Endodermal cell (in vitro differentiated cells): ENCODE measurements at regions not wholly inside any gene's neighbourhood (a gene's known extent, or its start where the extent isn't known, plus 50 kb on each side); places are given as distances from the start of the nearest gene placed in this dataset.
"Not testable (repeated sequence)": the region's sequence is repeated elsewhere in the genome, so short reads cannot be mapped to it uniquely, and the experiment has no call there.

Experiments used
- DNase-seq: peaks from one replicate; pipeline ENCODE4 v3.0.0-alpha.2; 2017
- H3K27ac ChIP-seq: 2 replicates; pipeline ENCODE4 v1.5.1; 2013; ENCODE audit warnings: mild to moderate bottlenecking, low read depth, low read length, moderate library complexity
- H3K27me3 ChIP-seq: 2 replicates; pipeline ENCODE4 v1.6.1; 2013; ENCODE audit warnings: mild to moderate bottlenecking, low read length, moderate library complexity; ENCODE audit not compliant: insufficient read depth, control insufficient read depth, poor library complexity, severe bottlenecking
- H3K36me3 ChIP-seq: 2 replicates; pipeline ENCODE4 v1.7.0; 2013; ENCODE audit warnings: mild to moderate bottlenecking, low read length, moderate library complexity; ENCODE audit not compliant: control insufficient read depth, insufficient read depth
- H3K4me1 ChIP-seq: one replicate; pipeline ENCODE4 v1.7.0; 2013; ENCODE audit warnings: low read length; ENCODE audit not compliant: control insufficient read depth, insufficient read depth
- H3K4me3 ChIP-seq: 2 replicates; pipeline ENCODE4 v1.5.1; 2013; ENCODE audit warnings: mild to moderate bottlenecking, low read length, moderate library complexity
- H3K9ac ChIP-seq: 2 replicates; pipeline ENCODE4 v1.6.1; 2013; ENCODE audit warnings: mild to moderate bottlenecking, low read length, moderate library complexity; ENCODE audit not compliant: poor library complexity, severe bottlenecking; ENCODE audit errors: extremely low read depth
- H3K9me3 ChIP-seq: 2 replicates; pipeline ENCODE4 v1.6.1; 2013; ENCODE audit warnings: mild to moderate bottlenecking, low read length, moderate library complexity; ENCODE audit not compliant: control insufficient read depth
- H3K27ac Mint-ChIP-seq: 2 replicates; pipeline ENCODE4 v1.8.0; 2020; ENCODE audit warnings: mixed read lengths
- H3K27me3 Mint-ChIP-seq: 2 replicates; pipeline ENCODE4 v1.8.0; 2021; ENCODE audit warnings: mild to moderate bottlenecking, mixed read lengths; ENCODE audit not compliant: insufficient read depth
- H3K36me3 Mint-ChIP-seq: 2 replicates; pipeline ENCODE4 v1.8.0; 2020; ENCODE audit warnings: low read depth, mixed read lengths
- H3K4me1 Mint-ChIP-seq: 2 replicates; pipeline ENCODE4 v1.8.0; 2020; ENCODE audit warnings: mixed read lengths
- H3K4me3 Mint-ChIP-seq: 2 replicates; pipeline ENCODE4 v1.8.0; 2020; ENCODE audit warnings: mild to moderate bottlenecking, moderate library complexity, mixed read lengths
- H3K9me3 Mint-ChIP-seq: 2 replicates; pipeline ENCODE4 v1.8.0; 2020; ENCODE audit warnings: mild to moderate bottlenecking, mixed read lengths
- CTCF ChIP-seq: fragments of 200-600 bp; sonication (generic); conservative IDR thresholded peaks from 2 replicates; pipeline ENCODE4 v1.5.0; 2021; ENCODE audit warnings: antibody characterized with exemption, mild to moderate bottlenecking
- WGBS, 2 experiments: methylation state at CpG; one replicate each; pipeline versions ENCODE4 v1.1.5 to v1.1.7; 2013; ENCODE audit warnings: missing lambda C conversion rate in 2 of 2, mixed read lengths in 1 of 2; ENCODE audit not compliant: insufficient coverage in 1 of 2, insufficient read length in 1 of 2; 5-methylcytosine and 5-hydroxymethylcytosine counted together

GRCh38 chr14:106023411-106023810, 497.0 kb downstream of the TMEM121 start:
- H3K9me3 Mint-ChIP-seq: peaks cover 98% of the 10 kb centered on the region
- no peak for TF ChIP-seq CTCF
- H3K9ac ChIP-seq: no peak overlapping the region

DNA sequence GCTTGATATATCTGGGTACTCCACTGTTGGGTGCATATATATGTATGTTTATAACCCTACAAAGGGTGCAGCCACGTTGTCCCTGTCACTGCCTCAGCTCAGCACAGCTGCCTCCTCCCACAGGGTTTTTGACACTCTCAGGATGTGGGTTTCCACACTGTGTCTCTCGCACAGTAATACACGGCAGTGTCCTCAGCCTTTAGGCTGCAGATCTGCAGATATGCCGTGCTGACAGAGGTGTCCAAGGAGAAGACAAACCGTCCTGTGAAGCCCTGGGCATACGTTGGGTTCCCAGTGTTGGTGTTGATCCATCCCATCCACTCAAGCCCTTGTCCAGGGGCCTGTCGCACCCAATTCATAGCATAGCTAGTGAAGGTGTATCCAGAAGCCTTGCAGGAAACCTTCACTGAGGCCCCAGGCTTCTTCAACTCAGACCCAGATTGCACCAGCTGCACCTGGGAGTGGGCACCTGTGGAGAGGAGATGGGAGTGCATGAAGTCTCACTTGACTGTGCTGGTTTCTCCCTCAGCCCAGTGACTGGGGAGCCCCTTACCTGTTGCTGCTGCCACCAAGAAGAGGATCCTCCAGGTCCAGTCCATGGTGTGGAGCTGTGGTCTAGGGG, 498.7 kb downstream of the TMEM121 start:
- Mint-ChIP-seq H3K36me3 (no peaks in the 10 kb centered on the region), H3K9me3 (peaks cover 100% of the 10 kb centered on the region), H3K4me1 (no peaks in the 10 kb centered on the region), H3K4me3 (no peak overlapping the region), H3K27ac (no peak overlapping the region), H3K27me3 (no peaks in the 10 kb centered on the region)
- DNase-seq: no peak
- no peaks in the 10 kb centered on the region for H3K36me3 ChIP-seq
- H3K27me3 ChIP-seq: no peaks in the 10 kb centered on the region
- no peaks in the 10 kb centered on the region for H3K4me1 ChIP-seq
- H3K4me3 ChIP-seq: no peak overlapping the region
- 48 to 58% methylated on average over 5 to 7 of the region's 7 CpGs for WGBS, 2 experiments
- no peak overlapping the region for H3K9ac ChIP-seq
- no peak for TF ChIP-seq CTCF
- H3K27ac ChIP-seq: no peak overlapping the region
- H3K9me3 ChIP-seq: peaks cover 27% of the 10 kb centered on the region

More at GRCh38 chr14:106023411-106023810, 497.0 kb downstream of the TMEM121 start:
- H3K4me1 Mint-ChIP-seq: no peaks in the 10 kb centered on the region
- no peaks in the 10 kb centered on the region for H3K4me1 ChIP-seq
- no peaks in the 10 kb centered on the region for H3K27me3 Mint-ChIP-seq
- H3K27ac Mint-ChIP-seq: no peak overlapping the region
- WGBS, 2 experiments: 100% methylated on average over 1 of the region's 1 CpG; no CpG with 5 or more reads in 1 of the 2 experiments
- peaks cover 11% of the 10 kb centered on the region for H3K9me3 ChIP-seq
- no peak overlapping the region for H3K27ac ChIP-seq
- no peak overlapping the region for H3K4me3 Mint-ChIP-seq
- H3K27me3 ChIP-seq: no peaks in the 10 kb centered on the region
- H3K36me3 ChIP-seq: no peaks in the 10 kb centered on the region
- H3K4me3 ChIP-seq: no peak overlapping the region
- H3K36me3 Mint-ChIP-seq: no peaks in the 10 kb centered on the region
- DNase-seq: no peak

GRCh38 chr14:106026026-106026425, 499.6 kb downstream of the TMEM121 start:
- H3K4me3 ChIP-seq: no peak overlapping the region
- H3K27me3 ChIP-seq: no peaks in the 10 kb centered on the region
- H3K4me3 Mint-ChIP-seq: no peak overlapping the region
- no peaks in the 10 kb centered on the region for H3K36me3 Mint-ChIP-seq
- no peak for DNase-seq
- H3K9ac ChIP-seq: no peak overlapping the region
- no peak overlapping the region for H3K27ac ChIP-seq
- no peak for TF ChIP-seq CTCF
- H3K4me1 Mint-ChIP-seq: no peaks in the 10 kb centered on the region
- H3K9me3 Mint-ChIP-seq: peaks cover 100% of the 10 kb centered on the region
- H3K27ac Mint-ChIP-seq: no peak overlapping the region
- no peaks in the 10 kb centered on the region for H3K4me1 ChIP-seq
- no peaks in the 10 kb centered on the region for H3K36me3 ChIP-seq
- no peaks in the 10 kb centered on the region for H3K27me3 Mint-ChIP-seq
- H3K9me3 ChIP-seq: peaks cover 36% of the 10 kb centered on the region
- 50 to 51% methylated on average over 1 to 5 of the region's 6 CpGs for WGBS, 2 experiments

GRCh38 chr14:106027759-106028158, 501.4 kb downstream of the TMEM121 start:
- not testable (repeated sequence) for H3K27ac Mint-ChIP-seq, H3K9ac ChIP-seq, H3K4me3 ChIP-seq

More at GRCh38 chr14:106027759-106028158, 501.4 kb downstream of the TMEM121 start:
- H3K4me3 Mint-ChIP-seq, H3K27me3 ChIP-seq, DNase-seq, H3K27me3 Mint-ChIP-seq, H3K36me3 ChIP-seq, H3K4me1 Mint-ChIP-seq, H3K27ac ChIP-seq, H3K36me3 Mint-ChIP-seq, H3K4me1 ChIP-seq: not testable (repeated sequence)
- peaks cover 100% of the 10 kb centered on the region for H3K9me3 Mint-ChIP-seq
- H3K9me3 ChIP-seq: peaks cover 44% of the 10 kb centered on the region
- WGBS, 2 experiments: 74 to 100% methylated on average over 2 to 6 of the region's 6 CpGs
